Loucy (cell line): ENCODE measurements at regions not wholly inside any gene's neighbourhood (a gene's known extent, or its start where the extent isn't known, plus 50 kb on each side); places are given as distances from the start of the nearest gene placed in this dataset.

ENCODE experiments used
- H2AFZ ChIP-seq: fragments of 200-600 bp; sonication (generic); 2 replicates; pipeline ENCODE4 v1.6.0; 2016; ENCODE audit warnings: antibody characterized with exemption, mild to moderate bottlenecking, low read length, moderate library complexity
- H3F3A ChIP-seq: fragments of 200-600 bp; 2 replicates; pipeline ENCODE4 v1.6.0; 2016; ENCODE audit warnings: antibody characterized with exemption, low read depth, mild to moderate bottlenecking
- H3K27me3 ChIP-seq: fragments of 200-600 bp; sonication (generic); 2 replicates; pipeline ENCODE4 v1.6.1; 2014; ENCODE audit warnings: low read length, mild to moderate bottlenecking; ENCODE audit not compliant: insufficient read depth, poor library complexity, severe bottlenecking
- H3K36me3 ChIP-seq: fragments of 200-600 bp; sonication (generic); 2 replicates; pipeline ENCODE4 v1.6.1; 2016; ENCODE audit warnings: low read length; ENCODE audit not compliant: insufficient read depth
- H3K4me1 ChIP-seq: fragments of 200-600 bp; sonication (generic); 2 replicates; pipeline ENCODE4 v1.5.1; 2014; ENCODE audit warnings: low read length, mild to moderate bottlenecking; ENCODE audit not compliant: insufficient read depth, poor library complexity, severe bottlenecking
- H3K4me2 ChIP-seq: fragments of 200-600 bp; sonication (generic); 2 replicates; pipeline ENCODE4 v1.6.0; 2014; ENCODE audit warnings: antibody characterized with exemption, low read length, low read depth, mild to moderate bottlenecking; ENCODE audit not compliant: poor library complexity, severe bottlenecking
- H3K4me3 ChIP-seq: fragments of 200-600 bp; sonication (generic); 2 replicates; pipeline ENCODE4 v1.5.1; 2014; ENCODE audit warnings: low read length, mild to moderate bottlenecking, mixed read lengths; ENCODE audit not compliant: poor library complexity, severe bottlenecking
- H3K79me2 ChIP-seq: fragments of 200-600 bp; sonication (generic); 2 replicates; pipeline ENCODE4 v1.6.1; 2014; ENCODE audit warnings: low read length; ENCODE audit not compliant: insufficient read depth
- H3K9ac ChIP-seq: fragments of 200-600 bp; sonication (generic); 2 replicates; pipeline ENCODE4 v1.6.0; 2014; ENCODE audit warnings: mild to moderate bottlenecking, low read depth, low read length, moderate library complexity; ENCODE audit not compliant: poor library complexity, severe bottlenecking
- H3K9me2 ChIP-seq: fragments of 200-600 bp; sonication (generic); replicated peaks from 2 replicates; pipeline ENCODE4 v1.6.1; 2016; ENCODE audit warnings: low read depth, low read length, mixed read lengths
- H3K9me3 ChIP-seq: fragments of 200-600 bp; sonication (generic); 2 replicates; pipeline ENCODE4 v1.6.1; 2014; ENCODE audit warnings: mild to moderate bottlenecking, antibody characterized with exemption, low read length, low read depth; ENCODE audit not compliant: insufficient read depth
- H4K20me1 ChIP-seq: fragments of 200-600 bp; sonication (generic); 2 replicates; pipeline ENCODE4 v1.6.0; 2014; ENCODE audit warnings: antibody characterized with exemption, low read length, mild to moderate bottlenecking; ENCODE audit not compliant: insufficient read depth, poor library complexity, severe bottlenecking
- CTCF ChIP-seq: fragments of 200-600 bp; sonication (generic); conservative IDR thresholded peaks from 2 replicates; pipeline ENCODE4 v1.5.1; 2014; ENCODE audit warnings: mild to moderate bottlenecking, antibody characterized with exemption, low read length
- EZH2phosphoT487 ChIP-seq: fragments of 200-600 bp; IDR thresholded peaks from 2 replicates; pipeline ENCODE4 v1.6.1; 2018; ENCODE audit warnings: antibody characterized with exemption, mild to moderate bottlenecking, moderate library complexity, borderline replicate concordance

- Histone ChIP-seq H4K20me1 (no peaks in the 10 kb centered on the region), H3K79me2 (no peaks in the 10 kb centered on the region), H3K4me1 (no peaks in the 10 kb centered on the region), H3K4me3 (no peak overlapping the region), H3K9ac (no peak overlapping the region), H2AFZ (no peak overlapping the region), H3K9me2 (no peaks in the 10 kb centered on the region), H3K36me3 (no peaks in the 10 kb centered on the region), H3K9me3 (no peaks in the 10 kb centered on the region; the same call in 1 of the 2 replicates), H3K27me3 (no peaks in the 10 kb centered on the region), H3F3A (no peaks in the 10 kb centered on the region), H3K4me2 (no peak overlapping the region)
- TF ChIP-seq CTCF (no peak), EZH2phosphoT487 (no peak)
Observed at GRCh38 chr7:156140447-156140846, 328.2 kb upstream of the SHH start.

- TF ChIP-seq CTCF (no peak), EZH2phosphoT487 (no peak)
- Histone ChIP-seq H2AFZ (no peak overlapping the region), H3K9ac (no peak overlapping the region), H3K9me2 (no peaks in the 10 kb centered on the region), H3K79me2 (no peaks in the 10 kb centered on the region), H3K4me3 (no peak overlapping the region), H3K9me3 (no peaks in the 10 kb centered on the region; the same call in 1 of the 2 replicates), H3K27me3 (no peaks in the 10 kb centered on the region), H3K4me1 (no peaks in the 10 kb centered on the region), H3K36me3 (no peaks in the 10 kb centered on the region), H3F3A (no peaks in the 10 kb centered on the region), H3K4me2 (no peak overlapping the region), H4K20me1 (no peaks in the 10 kb centered on the region)
Observed at GRCh38 chr7:156139633-156140032, 327.4 kb upstream of the SHH start.

GRCh38 chr7:156139112-156139511 is 326.8 kb upstream of the SHH start:
- no peak for TF ChIP-seq CTCF

More at GRCh38 chr7:156139112-156139511, 326.8 kb upstream of the SHH start:
- no peaks in the 10 kb centered on the region for H3K27me3 ChIP-seq
- no peaks in the 10 kb centered on the region for H3K36me3 ChIP-seq
- H3K4me1 ChIP-seq: no peaks in the 10 kb centered on the region
- no peaks in the 10 kb centered on the region for H3F3A ChIP-seq
- H3K9me3 ChIP-seq: no peaks in the 10 kb centered on the region; the same call in 1 of the 2 replicates
- no peak overlapping the region for H2AFZ ChIP-seq
- H3K4me2 ChIP-seq: no peak overlapping the region
- no peaks in the 10 kb centered on the region for H3K79me2 ChIP-seq
- no peaks in the 10 kb centered on the region for H3K9me2 ChIP-seq
- H4K20me1 ChIP-seq: no peaks in the 10 kb centered on the region
- H3K4me3 ChIP-seq: no peak overlapping the region
- no peak overlapping the region for H3K9ac ChIP-seq
